ENCODE measurements at regions not wholly inside any gene's neighbourhood (a gene's known extent, or its start where the extent isn't known, plus 50 kb on each side); places are given as distances from the start of the nearest gene placed in this dataset.

DNA sequence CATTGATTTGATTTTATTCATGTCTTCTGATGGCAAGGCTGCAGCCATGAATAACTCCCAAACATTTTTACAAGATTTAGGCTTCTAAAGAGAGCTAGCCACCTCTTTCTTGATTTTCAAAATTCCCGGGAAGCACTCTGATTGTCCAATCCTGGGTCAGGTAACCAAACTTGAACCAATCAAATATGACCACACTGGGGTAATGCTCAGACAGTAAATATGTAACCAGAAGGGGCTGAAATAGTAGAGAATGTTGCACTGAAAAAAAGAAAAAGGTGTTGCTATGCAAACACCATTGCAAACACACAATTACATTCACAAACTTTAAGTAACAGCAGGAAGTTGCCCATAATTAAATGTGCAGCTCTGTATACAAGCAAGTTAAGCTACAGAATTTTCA, 112.9 kb upstream of the IQCM start:
- DNase-seq (ENCODE audit: low read depth in 2 of 2): no peak

GRCh38 chr4:149931431-149931830, 115.8 kb upstream of the IQCM start:
- no peak for DNase-seq (ENCODE audit: low read depth in 2 of 2)

DNA sequence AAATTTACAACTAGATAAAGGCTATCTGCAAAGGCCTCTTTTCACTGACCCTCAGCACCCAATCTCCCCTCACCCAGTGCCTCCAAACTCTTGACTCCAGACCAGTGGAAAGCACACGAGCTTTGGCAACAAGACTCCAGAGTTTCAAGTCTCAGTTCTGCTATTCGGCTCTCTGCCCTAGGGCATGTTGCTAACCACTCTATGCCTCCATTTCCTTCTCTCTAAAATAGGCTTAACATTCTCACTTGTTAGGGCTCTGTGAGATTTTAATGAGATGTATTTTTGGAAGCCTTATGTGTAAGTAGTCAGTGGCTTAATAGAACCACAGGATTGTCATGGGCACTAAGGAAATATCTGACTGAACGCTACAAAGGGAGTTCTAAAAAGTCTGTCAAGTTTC, 116.5 kb upstream of the IQCM start:
- DNase-seq (ENCODE audit: low read depth in 2 of 2): no peak

DNA sequence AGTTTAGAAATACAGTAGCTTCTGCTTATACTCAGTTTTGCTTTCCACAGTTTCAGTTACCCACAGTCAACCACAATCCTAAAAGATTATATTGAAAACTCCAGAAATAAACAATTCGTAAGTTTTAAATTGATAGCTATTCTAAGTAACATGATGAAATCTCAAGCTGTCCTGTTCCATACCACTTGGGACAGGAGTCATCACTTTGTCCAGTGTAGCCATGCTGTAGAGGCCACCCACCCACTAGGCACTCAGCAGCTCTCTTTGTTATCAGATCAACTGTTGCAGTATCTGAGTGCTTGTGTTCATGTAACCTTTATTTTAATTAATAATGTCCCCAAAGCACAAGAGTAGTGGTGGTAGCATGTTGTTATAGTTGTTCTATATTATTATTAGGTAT, 117.5 kb upstream of the IQCM start:
- DNase-seq (ENCODE audit: low read depth in 2 of 2): no peak

DNA sequence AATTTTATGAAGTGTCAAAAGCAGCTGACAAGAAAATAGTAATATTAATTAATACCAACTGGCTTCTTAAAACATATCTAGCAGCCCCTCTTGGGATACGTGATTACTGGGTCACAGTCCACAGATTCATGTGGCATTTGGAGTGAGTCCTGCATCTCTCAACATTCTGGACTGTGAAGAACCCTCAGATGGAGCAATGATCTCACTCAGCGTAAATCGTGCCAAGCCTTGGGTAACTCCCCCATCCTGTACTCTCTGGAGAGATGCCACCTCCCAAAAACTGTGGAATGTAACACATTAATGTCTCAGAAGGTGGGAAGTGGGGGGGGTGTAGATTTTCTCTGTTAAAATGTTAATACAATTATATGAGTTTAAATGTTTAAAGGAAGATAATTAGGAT, 118.2 kb upstream of the IQCM start:
- DNase-seq (ENCODE audit: low read depth in 2 of 2): no peak

DNA sequence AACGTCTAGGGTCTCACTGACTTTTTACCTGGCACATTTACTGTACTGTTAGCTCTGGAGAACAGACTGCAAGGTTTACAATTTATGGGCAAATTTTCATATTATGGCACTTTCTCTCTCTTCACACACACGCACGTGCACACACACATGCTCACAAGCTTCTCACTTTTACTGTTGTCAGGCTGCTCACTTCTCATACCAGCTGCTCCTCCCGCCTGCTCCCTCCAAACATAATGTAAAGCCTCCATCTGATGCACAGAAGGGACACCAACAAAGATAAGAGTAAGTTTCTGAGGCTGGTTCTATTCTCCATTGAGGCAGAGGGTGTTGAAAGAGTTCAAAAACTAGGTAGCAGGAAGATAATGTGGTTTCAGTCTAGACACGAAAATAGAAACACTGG, 128.9 kb upstream of the DCLK2 start:
- no peak for DNase-seq (ENCODE audit: low read depth in 2 of 2)

DNA sequence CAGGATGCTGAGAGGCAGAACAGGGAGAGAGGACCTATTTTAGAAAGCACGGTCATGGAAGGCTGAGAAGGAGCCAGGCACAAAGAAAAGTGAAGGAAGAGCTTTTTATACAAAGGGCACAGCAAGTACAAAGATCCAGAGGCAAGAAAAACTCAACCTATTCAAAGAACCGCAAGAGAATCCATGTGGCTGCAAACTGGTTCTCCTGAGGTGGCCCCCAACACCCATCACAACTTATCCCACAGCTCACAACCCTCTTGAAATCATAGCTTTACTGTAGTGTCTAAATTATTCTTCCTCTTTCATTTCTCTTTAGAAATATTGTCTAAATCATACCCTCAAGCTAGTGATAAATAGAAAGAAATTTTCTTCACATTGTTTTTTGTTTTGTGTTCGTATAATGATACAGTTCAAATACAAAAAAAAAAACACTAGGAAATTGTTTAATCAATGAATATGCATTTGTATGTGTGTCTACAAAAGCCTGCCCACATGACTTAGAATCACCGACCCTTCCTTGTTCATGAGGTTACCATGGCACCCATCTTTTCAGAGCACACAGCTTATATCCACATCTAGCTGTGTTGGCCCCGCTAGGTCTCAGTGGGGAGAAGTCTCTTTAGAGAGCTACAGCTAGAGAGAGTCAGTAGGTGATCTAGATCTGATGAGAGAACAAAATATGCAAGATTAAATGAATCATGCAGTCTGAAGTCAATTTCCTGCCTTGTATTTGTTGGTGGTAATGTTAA, 126.9 kb upstream of the DCLK2 start:
- DNase-seq (ENCODE audit: low read depth in 2 of 2): no peak

- no peak for DNase-seq (ENCODE audit: low read depth in 2 of 2)
Measured at GRCh38 chr4:149952101-149952500, 126.1 kb upstream of the DCLK2 start.

DNA sequence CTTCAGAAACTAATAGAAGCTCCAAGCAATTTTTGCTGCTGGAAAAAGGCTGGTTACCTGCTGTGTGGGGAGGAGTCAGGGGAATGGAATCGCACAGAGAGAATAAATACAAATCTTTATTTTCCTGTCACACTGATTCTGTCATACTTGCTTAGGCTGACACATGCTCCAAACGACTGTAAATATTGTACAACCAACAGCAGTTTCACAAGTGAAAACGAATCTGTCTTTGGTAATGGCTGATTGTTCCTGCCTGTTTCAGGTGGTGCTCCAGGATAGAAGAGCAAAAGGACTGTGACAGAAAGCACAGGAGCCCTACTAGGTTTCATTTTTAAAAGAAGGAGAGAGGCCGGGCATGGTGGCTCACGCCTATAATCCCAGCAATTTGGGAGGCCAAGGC, 125.5 kb upstream of the DCLK2 start:
- DNase-seq (ENCODE audit: low read depth in 2 of 2): no peak

- no peak for DNase-seq (ENCODE audit: low read depth in 2 of 2)
Measured at GRCh38 chr4:149955780-149956390, 122.4 kb upstream of the DCLK2 start.

DNA sequence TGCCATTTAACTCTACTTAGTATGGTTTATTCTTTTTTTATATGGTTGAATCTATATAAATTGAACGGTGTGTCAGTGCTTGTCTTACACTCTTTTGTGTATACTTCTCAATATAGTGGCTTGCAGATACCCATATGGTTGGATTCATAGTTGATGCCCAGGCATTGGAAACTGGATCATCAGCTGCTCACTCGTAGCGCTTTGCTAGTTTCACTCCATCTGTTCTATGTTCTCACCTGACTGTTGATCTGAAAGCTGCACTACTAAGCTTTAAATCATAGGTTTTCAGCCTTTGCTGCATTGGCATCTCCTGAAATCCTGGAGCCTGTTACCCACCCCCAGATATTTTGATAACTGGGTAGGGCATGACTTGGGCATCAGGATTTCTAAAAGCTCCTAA, 121.6 kb upstream of the DCLK2 start:
- no peak for DNase-seq (ENCODE audit: low read depth in 2 of 2)

- no peak for DNase-seq (ENCODE audit: low read depth in 2 of 2)
Measured at GRCh38 chr4:149961876-149962597, 116.2 kb upstream of the DCLK2 start.

GRCh38 chr4:149964001-149964796, 114.0 kb upstream of the DCLK2 start:
- DNase-seq (ENCODE audit: low read depth in 2 of 2): no peak

GRCh38 chr4:149965206-149965605, 113.0 kb upstream of the DCLK2 start:
- DNase-seq (ENCODE audit: low read depth in 2 of 2): no peak

GRCh38 chr4:149972407-149972806, 105.8 kb upstream of the DCLK2 start:
- no peak for DNase-seq (ENCODE audit: low read depth in 2 of 2)

GRCh38 chr4:149973181-149973580, 105.1 kb upstream of the DCLK2 start:
- no peak for DNase-seq (ENCODE audit: low read depth in 2 of 2)

DNA sequence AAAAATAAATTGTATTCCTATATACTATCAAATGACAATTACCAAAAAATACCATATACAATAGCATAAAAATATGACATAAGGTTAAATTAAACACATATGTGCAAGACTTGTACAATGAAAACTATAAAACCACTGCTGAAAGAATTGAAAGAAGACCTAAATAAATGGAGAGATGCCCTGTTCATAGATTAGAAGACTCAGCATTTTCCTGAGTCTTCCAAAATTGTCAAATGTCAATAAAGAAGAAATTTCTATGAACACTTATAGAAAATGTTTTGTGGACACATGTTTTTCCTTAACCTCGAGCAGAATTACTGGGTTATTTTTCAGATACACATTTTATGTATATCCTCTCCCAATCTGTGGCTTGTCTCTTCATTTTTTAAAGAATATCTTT, 103.1 kb upstream of the DCLK2 start:
- DNase-seq (ENCODE audit: low read depth in 2 of 2): no peak

DNA sequence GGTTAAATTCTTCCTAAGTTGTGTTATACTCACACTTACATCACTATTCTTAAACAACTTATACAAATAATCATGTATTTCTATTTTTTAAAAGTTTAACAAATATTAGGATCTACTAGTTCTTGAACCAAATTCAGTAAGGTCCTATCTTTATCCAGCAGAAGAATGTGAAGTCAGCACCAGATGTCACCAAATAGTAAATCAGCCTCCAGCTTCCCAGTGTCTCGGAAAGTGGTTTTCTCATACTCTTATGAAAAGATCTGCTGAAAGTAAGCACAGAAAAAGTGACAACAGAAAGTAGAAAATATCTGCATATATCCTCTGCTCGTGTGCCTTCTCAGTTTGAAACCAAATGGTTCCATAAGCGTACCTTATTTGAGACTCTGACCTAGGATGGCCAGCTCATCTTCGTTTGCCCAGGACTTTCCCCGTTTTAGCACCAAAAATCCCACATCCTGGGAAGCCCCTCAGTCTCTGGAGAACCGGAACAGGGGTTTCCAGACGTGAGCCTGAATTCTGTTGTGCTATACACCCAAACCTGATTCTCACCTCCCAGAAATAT, 98.0 kb upstream of the DCLK2 start:
- no peak for DNase-seq (ENCODE audit: low read depth in 2 of 2)

GRCh38 chr4:149980941-149981340, 97.3 kb upstream of the DCLK2 start:
- DNase-seq (ENCODE audit: low read depth in 2 of 2): peak; percentile 12 to 34

GRCh38 chr4:149983401-149983800, 94.8 kb upstream of the DCLK2 start:
- DNase-seq (ENCODE audit: low read depth in 2 of 2): no peak

- no peak for DNase-seq (ENCODE audit: low read depth in 2 of 2)
Measured at GRCh38 chr4:149983931-149984330, 94.3 kb upstream of the DCLK2 start.

GRCh38 chr4:149985981-149986380, 92.3 kb upstream of the DCLK2 start:
- DNase-seq (ENCODE audit: low read depth in 2 of 2): no peak
